HG03159 (cell line): ENCODE measurements at regions not wholly inside any gene's neighbourhood (a gene's known extent, or its start where the extent isn't known, plus 50 kb on each side); places are given as distances from the start of the nearest gene placed in this dataset.
A peak's percentile ranks its signal among the peaks of the same experiment; 100 is the strongest.
"Not testable (repeated sequence)": the region's sequence is repeated elsewhere in the genome, so short reads cannot be mapped to it uniquely, and the experiment has no call there.

Source experiments
- ATAC-seq: cut with Tn5 transposase; IDR thresholded peaks from one replicate; pipeline ENCODE4 v1.9.1; 2021; ENCODE audit warnings: mild to moderate bottlenecking, moderate library complexity; ENCODE audit not compliant: unreplicated experiment

DNA sequence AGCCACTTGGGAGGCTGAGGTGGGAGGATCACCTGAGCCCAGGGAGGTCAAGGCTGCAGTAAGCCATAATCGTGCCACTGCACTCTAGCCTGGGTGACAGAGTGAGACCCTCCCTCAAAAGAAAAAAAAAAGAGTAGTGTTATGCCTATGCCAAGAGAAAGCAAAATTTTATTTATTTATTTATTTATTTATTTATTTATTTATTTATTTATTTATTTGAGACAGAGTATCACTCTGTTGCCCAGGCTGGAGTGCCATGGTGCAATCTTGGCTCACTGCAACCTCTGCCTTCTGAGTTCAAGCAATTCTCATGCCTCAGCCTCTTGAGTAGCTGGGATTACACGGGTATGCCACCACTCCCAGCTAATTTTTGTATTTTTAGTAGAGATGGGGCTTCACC is 72.6 kb upstream of the RAPGEF2 start:
- not testable (repeated sequence) for ATAC-seq

- peak; percentile 56 for ATAC-seq
Measured at GRCh38 chr4:159035570-159035969, 67.3 kb upstream of the RAPGEF2 start.

GRCh38 chr4:159038536-159038935 is 64.3 kb upstream of the RAPGEF2 start:
- no peak for ATAC-seq

GRCh38 chr4:159041054-159042034 is 61.5 kb upstream of the RAPGEF2 start:
- ATAC-seq, result no peak

DNA sequence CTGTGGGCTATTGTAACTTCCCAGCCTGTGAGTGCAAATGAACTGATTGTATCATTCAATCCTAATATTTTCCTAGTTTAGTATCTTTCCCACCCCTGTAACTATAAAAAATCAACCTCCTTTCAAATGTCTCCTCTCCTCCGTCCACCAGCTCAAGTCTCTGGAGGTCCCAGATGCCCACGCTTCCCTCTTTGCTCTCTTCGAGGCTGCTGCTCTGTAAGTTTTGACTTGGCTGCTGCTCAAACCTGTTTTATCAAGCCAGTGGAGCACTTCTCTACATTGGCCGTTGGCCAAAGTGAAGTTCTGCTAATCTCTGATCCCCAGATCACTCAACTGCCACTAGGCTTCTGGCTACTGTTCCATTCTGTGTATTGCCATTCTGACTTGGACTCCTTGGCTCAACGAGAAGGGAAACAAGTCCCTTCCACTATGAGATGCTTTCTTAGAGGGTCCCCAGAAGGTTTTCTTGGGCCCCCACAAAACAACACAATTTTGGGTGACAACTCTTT is 60.7 kb upstream of the RAPGEF2 start:
- ATAC-seq, result no peak

DNA sequence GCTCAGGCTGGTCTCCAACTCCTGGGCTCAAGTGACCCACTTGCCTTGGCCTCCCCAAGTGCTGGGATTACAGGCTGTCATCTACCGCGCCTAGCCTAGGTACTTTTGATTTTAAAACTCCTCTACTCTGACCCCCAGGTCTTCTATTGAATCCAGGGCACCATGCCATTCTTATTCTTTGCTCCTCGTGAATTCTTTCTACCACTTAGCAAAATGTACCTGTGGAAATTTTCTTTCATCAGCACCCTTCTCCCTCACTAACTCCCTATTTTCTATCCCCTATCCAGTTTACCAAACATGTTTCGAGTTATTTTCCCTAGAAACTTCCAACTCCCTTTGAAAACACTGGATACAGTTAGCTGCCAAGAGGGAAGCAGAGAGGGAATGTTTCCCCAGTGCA is 60.0 kb upstream of the RAPGEF2 start:
- no peak for ATAC-seq

- ATAC-seq, result no peak
Measured at GRCh38 chr4:159043861-159044260, 59.0 kb upstream of the RAPGEF2 start.

DNA sequence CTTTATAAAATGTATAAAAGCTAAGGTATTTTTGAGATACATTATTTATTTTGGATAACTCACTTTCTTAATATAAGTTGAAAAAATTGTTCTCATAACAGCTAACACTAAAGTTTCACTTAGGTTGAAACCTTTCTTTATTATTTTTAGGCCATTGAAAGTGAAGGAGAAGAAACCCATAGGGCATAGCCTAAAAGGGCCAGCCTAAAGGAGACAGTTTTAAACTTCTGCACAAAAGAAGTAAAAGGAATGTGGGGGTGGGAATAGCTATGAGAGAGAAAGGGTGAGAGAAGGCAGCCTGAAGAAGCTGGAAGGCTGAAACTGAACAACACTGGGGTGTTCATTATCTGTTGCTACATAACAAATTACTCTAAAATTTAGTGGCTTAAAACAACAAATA is 57.6 kb upstream of the RAPGEF2 start:
- peak; percentile 49 for ATAC-seq

GRCh38 chr4:159046683-159047082 is 56.2 kb upstream of the RAPGEF2 start:
- no peak for ATAC-seq

GRCh38 chr4:159047478-159048165 is 55.3 kb upstream of the RAPGEF2 start:
- ATAC-seq, result no peak

- no peak for ATAC-seq
Measured at GRCh38 chr4:159048166-159048886, 54.6 kb upstream of the RAPGEF2 start.

DNA sequence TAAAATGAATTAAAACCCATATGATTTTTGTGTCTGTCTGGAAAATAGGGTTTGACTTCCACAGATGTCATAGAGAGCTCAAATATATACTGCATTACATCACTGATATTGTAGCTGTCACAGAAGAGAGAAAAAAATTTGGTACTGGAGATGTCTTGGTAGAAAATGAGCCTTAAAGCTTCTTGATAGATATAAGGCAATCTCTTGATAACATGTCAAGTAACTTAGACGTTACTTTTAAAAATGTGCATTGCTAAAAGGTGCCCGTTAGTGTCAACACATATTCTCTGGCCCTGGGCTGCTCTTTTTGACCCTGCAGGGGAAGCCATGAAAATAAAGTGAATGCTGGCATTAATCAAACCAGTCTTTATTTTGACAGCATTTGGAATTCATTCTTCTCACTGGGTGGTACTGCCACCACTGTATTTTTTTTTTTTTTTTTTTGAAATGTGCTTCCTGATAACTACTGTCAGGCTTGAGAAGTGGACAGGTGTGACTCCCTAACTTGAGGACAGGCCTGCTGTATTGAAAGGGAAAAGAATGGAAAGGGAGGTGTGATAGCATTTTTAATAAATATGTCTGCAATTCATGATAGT is 53.0 kb upstream of the RAPGEF2 start:
- ATAC-seq, result no peak

DNA sequence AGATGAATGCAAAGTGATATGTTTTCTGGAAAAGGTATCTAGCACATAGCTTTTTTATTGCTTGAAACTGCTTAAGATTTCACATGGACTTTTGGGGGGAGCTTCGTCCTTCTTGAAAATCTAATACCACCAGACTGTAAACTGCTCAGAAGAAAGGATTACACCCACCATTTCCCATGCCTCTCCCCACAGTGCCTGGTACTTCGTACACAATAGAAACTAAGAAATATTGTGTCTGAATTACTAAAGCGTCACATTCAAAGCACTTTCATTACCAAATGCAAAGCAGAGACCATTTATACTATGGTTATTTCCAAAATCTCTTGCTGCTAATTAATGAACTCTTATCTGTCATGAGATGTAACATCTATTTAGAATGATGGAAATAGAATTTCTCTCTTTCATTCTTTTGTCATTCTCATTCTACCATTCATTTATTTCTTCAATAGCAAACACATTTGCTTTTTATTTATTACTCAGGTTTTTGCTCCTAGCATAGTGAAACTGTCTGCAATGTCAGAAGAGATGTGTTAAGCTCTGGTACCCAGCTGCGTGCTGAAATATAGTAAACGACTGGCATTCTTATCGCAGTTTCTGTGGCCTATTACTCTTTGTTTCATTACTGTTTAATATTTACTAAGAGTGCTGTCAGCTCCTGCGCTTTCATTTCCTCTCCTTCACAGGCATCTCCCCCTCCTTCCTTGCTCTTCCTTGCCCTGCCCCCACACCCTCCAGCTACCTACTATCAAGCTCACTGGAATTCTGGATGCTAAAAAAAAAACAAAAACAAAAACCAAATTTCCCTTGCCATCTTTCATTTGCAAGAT is 51.4 kb upstream of the RAPGEF2 start:
- peak; percentile 89 for ATAC-seq

GRCh38 chr4:159052315-159052714 is 50.6 kb upstream of the RAPGEF2 start:
- ATAC-seq, result peak; percentile 51
